Keratinocyte (primary cell): ENCODE measurements at regions not wholly inside any gene's neighbourhood (a gene's known extent, or its start where the extent isn't known, plus 50 kb on each side); places are given as distances from the start of the nearest gene placed in this dataset.

Source experiments
- DNase-seq: peaks from one replicate; pipeline ENCODE4 v3.0.0-alpha.2; 2011; ENCODE audit warnings: low read depth, missing footprints, low spot score
- FAIRE-seq: peaks from 2 replicates; lab custom pipeline; 2011; peaks lifted over from hg19 to GRCh38; lab: Jason Lieb, UNC
- H2AFZ ChIP-seq: 2 replicates; pipeline ENCODE4 v1.6.0; 2012; ENCODE audit warnings: low read length, control low read depth, inconsistent platforms; ENCODE audit not compliant: control insufficient read depth
- H3K27ac ChIP-seq: 2 replicates; pipeline ENCODE4 v1.5.1; 2011; ENCODE audit warnings: low read length; ENCODE audit not compliant: control insufficient read depth, insufficient read depth
- H3K27me3 ChIP-seq: 3 replicates; pipeline ENCODE4 v1.6.0; 2011; ENCODE audit warnings: low read length; ENCODE audit not compliant: control insufficient read depth, insufficient read depth; ENCODE audit errors: extremely low read depth
- H3K36me3 ChIP-seq, 2 experiments: 2 replicates in 1 of 2; 3 replicates in 1 of 2; pipeline ENCODE4 v1.5.1; 2011; ENCODE audit warnings: low read length in 2 of 2, mild to moderate bottlenecking in 1 of 2; ENCODE audit not compliant: control insufficient read depth in 2 of 2, insufficient read depth in 2 of 2; ENCODE audit errors: extremely low read depth in 1 of 2
- H3K4me1 ChIP-seq: 3 replicates; pipeline ENCODE4 v1.5.1; 2011; ENCODE audit warnings: low read length; ENCODE audit not compliant: control insufficient read depth, insufficient read depth; ENCODE audit errors: extremely low read depth
- H3K4me2 ChIP-seq: 3 replicates; pipeline ENCODE4 v1.6.0; 2011; ENCODE audit warnings: low read depth, low read length; ENCODE audit not compliant: control insufficient read depth, insufficient read depth; ENCODE audit errors: extremely low read depth
- H3K4me3 ChIP-seq, 3 experiments: fragments of 200-600 bp in 1 of 3; sonication (generic) in 1 of 3; 2 replicates in 2 of 3; 3 replicates in 1 of 3; pipeline ENCODE4 v1.5.1; 2011 to 2016; ENCODE audit warnings: low read length in 3 of 3, mild to moderate bottlenecking in 3 of 3, control low read depth in 2 of 3, inconsistent platforms in 1 of 3, low read depth in 1 of 3, mixed read lengths in 1 of 3, mixed run types in 1 of 3, moderate library complexity in 1 of 3; ENCODE audit not compliant: control insufficient read depth in 2 of 3, insufficient read depth in 2 of 3; ENCODE audit errors: extremely low read depth in 1 of 3
- H3K79me2 ChIP-seq: 2 replicates; pipeline ENCODE4 v1.6.0; 2012; ENCODE audit warnings: low read length; ENCODE audit not compliant: control insufficient read depth, insufficient read depth
- H3K9ac ChIP-seq: 3 replicates; pipeline ENCODE4 v1.6.0; 2011; ENCODE audit warnings: low read length; ENCODE audit not compliant: control insufficient read depth, insufficient read depth; ENCODE audit errors: extremely low read depth
- H3K9me1 ChIP-seq: 3 replicates; pipeline ENCODE4 v1.6.0; 2011; ENCODE audit warnings: low read length; ENCODE audit not compliant: control insufficient read depth, insufficient read depth; ENCODE audit errors: extremely low read depth
- H3K9me3 ChIP-seq: 2 replicates; pipeline ENCODE4 v1.5.1; 2012; ENCODE audit warnings: low read depth, low read length; ENCODE audit not compliant: control insufficient read depth
- H4K20me1 ChIP-seq: 3 replicates; pipeline ENCODE4 v1.6.0; 2011; ENCODE audit warnings: low read length; ENCODE audit not compliant: control insufficient read depth, insufficient read depth; ENCODE audit errors: extremely low read depth
- CTCF ChIP-seq, 3 experiments: IDR thresholded peaks in 1 of 3; conservative IDR thresholded peaks in 1 of 3; optimal IDR thresholded peaks in 1 of 3; 2 replicates in 2 of 3; 3 replicates in 1 of 3; pipeline versions ENCODE3 to v1.5.1; 2011; ENCODE audit warnings: low read length in 3 of 3, mild to moderate bottlenecking in 3 of 3, moderate library complexity in 2 of 3, control low read depth in 1 of 3, inconsistent platforms in 1 of 3; ENCODE audit not compliant: insufficient read depth in 2 of 3; ENCODE audit errors: extremely low read depth in 1 of 3
- EZH2 ChIP-seq: IDR thresholded peaks from one replicate; pipeline ENCODE4 v1.6.1; 2012; ENCODE audit warnings: inconsistent platforms, mild to moderate bottlenecking, low read length, moderate library complexity
- dilution Hi-C: fragments of 300-500 bp; cut with MboI; formaldehyde crosslinking; loops from one replicate; pipeline ENCODE4 v1.7.0; 2020; ENCODE audit warnings: low sequenced_read_pairs; ENCODE audit not compliant: extremely low pct_ligation_motif_present

GRCh38 chr2:144660518-144661316, 140.8 kb upstream of the ZEB2 start:
- peak overlapping the region; percentile 57 for H2AFZ ChIP-seq
- FAIRE-seq (peak; percentile 86), DNase-seq (peak; percentile 25)
- H3K36me3 ChIP-seq, result no peaks in the 10 kb centered on the region
- peaks cover 22% of the 10 kb centered on the region for H3K4me1 ChIP-seq
- H3K27me3 ChIP-seq, result no peaks in the 10 kb centered on the region
- H3K9me3 ChIP-seq, result no peaks in the 10 kb centered on the region
- peak overlapping the region; percentile 89 for H3K4me2 ChIP-seq
- peak overlapping the region; percentile 66 for H3K9ac ChIP-seq
- H3K27ac ChIP-seq, result peak overlapping the region; percentile 89
- H3K79me2 ChIP-seq, result no peaks in the 10 kb centered on the region
- dilution Hi-C loops, result no loop called here
- no peaks in the 10 kb centered on the region for H3K9me1 ChIP-seq
- TF ChIP-seq CTCF (optimal IDR thresholded peaks at IDR 0.05 in 1 of 3, IDR thresholded peaks at IDR 0.05 in 1 of 3, conservative IDR thresholded peaks at IDR 0.05 in 1 of 3; ENCODE audit: extremely low read depth in 1 of 3, insufficient read depth in 2 of 3, low read length in 3 of 3) (no peak), EZH2 (no peak)
- H4K20me1 ChIP-seq, result no peaks in the 10 kb centered on the region
- no peak overlapping the region for H3K4me3 ChIP-seq

- Histone ChIP-seq H3K79me2 (no peaks in the 10 kb centered on the region), H3K4me1 (peaks cover 22% of the 10 kb centered on the region), H3K4me2 (peak overlapping the region; percentile 89), H3K9me1 (no peaks in the 10 kb centered on the region), H2AFZ (peak overlapping the region; percentile 86), H3K9ac (peak overlapping the region; percentile 66), H3K27ac (peak overlapping the region; percentile 89), H4K20me1 (no peaks in the 10 kb centered on the region), H3K36me3 (no peaks in the 10 kb centered on the region), H3K27me3 (no peaks in the 10 kb centered on the region), H3K4me3 (peak overlapping the region in 2 of 3 experiments; percentile 30 to 46), H3K9me3 (no peaks in the 10 kb centered on the region)
- DNase-seq (peak; percentile 98), FAIRE-seq (peak; percentile 100)
- dilution Hi-C loops, result no loop called here
- TF ChIP-seq CTCF (optimal IDR thresholded peaks at IDR 0.05 in 1 of 3, IDR thresholded peaks at IDR 0.05 in 1 of 3, conservative IDR thresholded peaks at IDR 0.05 in 1 of 3; ENCODE audit: extremely low read depth in 1 of 3, insufficient read depth in 2 of 3, low read length in 3 of 3) (no peak), EZH2 (no peak)
Observed at GRCh38 chr2:144659731-144660275, 139.9 kb upstream of the ZEB2 start.
